Effector memory CD4-positive, alpha-beta T cell (primary cell): ENCODE measurements at regions not wholly inside any gene's neighbourhood (a gene's known extent, or its start where the extent isn't known, plus 50 kb on each side); places are given as distances from the start of the nearest gene placed in this dataset.

Source experiments
- DNase-seq, 3 donors: peaks; one replicate each; pipeline ENCODE4 v3.0.0-alpha.2; 2020
- H3K27ac ChIP-seq: 2 replicates; pipeline ENCODE4 v1.7.0; 2013; ENCODE audit warnings: mild to moderate bottlenecking, low read length, moderate library complexity; ENCODE audit not compliant: insufficient read depth, poor library complexity, severe bottlenecking
- H3K27me3 ChIP-seq: replicated peaks from 2 replicates; pipeline ENCODE4 v1.7.0; 2013; ENCODE audit warnings: mild to moderate bottlenecking, low read length; ENCODE audit not compliant: insufficient read depth, control insufficient read depth, poor library complexity, severe bottlenecking
- H3K36me3 ChIP-seq: 2 replicates; pipeline ENCODE4 v1.7.0; 2013; ENCODE audit warnings: mild to moderate bottlenecking, low read length, moderate library complexity; ENCODE audit not compliant: control insufficient read depth, insufficient read depth
- H3K4me1 ChIP-seq: 2 replicates; pipeline ENCODE4 v1.7.0; 2013; ENCODE audit warnings: low read length, mild to moderate bottlenecking; ENCODE audit not compliant: control insufficient read depth, insufficient read depth, poor library complexity, severe bottlenecking
- H3K4me3 ChIP-seq: 2 replicates; pipeline ENCODE4 v1.7.0; 2013; ENCODE audit warnings: low read length, low read depth, mild to moderate bottlenecking; ENCODE audit not compliant: insufficient read depth, poor library complexity, severe bottlenecking
- H3K9me3 ChIP-seq: 2 replicates; pipeline ENCODE4 v1.7.0; 2013; ENCODE audit warnings: mild to moderate bottlenecking, low read length, moderate library complexity; ENCODE audit not compliant: control insufficient read depth

DNA sequence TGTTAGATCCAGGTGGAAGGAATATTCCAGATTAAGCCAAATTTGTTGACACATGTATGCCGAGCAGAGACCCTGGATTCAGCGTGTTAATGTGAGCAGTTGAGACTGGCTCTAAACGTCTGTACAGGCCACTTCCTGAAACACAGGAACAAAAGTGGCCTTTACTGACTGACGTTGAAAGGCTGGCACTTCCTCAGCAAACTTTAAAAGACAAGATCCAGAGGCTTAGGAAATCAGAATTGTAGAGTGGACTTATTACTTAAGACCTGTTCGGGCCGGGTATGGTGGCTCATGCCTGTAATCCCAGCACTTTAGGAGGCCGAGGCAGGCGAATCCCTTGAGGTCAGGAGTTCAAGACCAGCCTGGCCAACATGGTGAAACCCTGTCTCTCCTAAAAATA, 125.7 kb upstream of the ARID1B start:
- Histone ChIP-seq H3K4me3 (no peak overlapping the region), H3K36me3 (no peaks in the 10 kb centered on the region), H3K27me3 (no peaks in the 10 kb centered on the region), H3K4me1 (no peaks in the 10 kb centered on the region), H3K9me3 (no peaks in the 10 kb centered on the region), H3K27ac (no peak overlapping the region)
- no peak for DNase-seq

DNA sequence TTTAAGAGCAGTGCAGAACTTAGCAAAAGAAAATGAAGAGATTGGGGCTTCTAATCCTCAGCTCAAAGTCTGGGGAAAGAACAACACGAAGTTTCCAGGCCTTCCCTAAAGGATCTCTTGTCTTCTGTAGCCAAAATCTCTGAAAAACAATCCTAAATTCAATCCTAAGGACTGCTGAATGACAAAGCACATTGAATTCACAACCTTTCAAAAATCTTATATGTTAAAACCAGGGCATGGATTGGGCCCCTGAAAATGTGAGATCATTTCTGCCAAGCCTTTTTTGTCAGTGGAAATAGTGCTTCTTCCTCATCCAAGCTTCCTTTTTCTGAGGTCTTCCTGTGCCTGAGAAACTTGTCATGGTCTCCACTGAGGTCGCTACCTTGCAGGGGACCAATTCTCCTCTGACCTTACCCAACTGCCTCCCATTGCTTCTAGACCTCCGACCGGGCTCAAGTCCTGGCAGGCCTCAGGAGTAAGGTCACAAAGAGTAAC, 126.2 kb upstream of the ARID1B start:
- no peaks in the 10 kb centered on the region for H3K9me3 ChIP-seq
- H3K4me1 ChIP-seq, result no peaks in the 10 kb centered on the region
- no peak overlapping the region for H3K4me3 ChIP-seq
- H3K36me3 ChIP-seq, result no peaks in the 10 kb centered on the region
- no peak overlapping the region for H3K27ac ChIP-seq
- no peak for DNase-seq
- H3K27me3 ChIP-seq, result no peaks in the 10 kb centered on the region

DNA sequence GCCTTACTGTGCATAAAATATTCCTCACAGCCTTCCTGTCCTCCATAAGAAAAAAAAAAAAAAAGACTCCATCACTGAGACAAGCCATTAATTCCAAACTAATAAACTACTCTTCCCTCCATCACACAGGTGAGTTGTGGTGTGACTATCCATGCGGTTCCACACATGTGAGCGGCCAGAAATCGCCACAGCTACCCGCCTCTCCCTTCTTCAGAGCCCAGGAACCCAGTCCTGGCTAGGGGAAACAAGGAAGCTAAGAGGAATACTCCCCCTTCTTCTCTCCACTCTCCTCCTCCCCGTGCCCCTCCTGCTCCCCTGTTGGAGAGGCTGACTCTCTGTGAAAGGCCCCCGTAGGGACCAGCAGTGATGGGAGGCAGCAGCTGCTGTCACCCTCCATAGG, 128.6 kb upstream of the ARID1B start:
- H3K4me1 ChIP-seq, result no peaks in the 10 kb centered on the region

DNA sequence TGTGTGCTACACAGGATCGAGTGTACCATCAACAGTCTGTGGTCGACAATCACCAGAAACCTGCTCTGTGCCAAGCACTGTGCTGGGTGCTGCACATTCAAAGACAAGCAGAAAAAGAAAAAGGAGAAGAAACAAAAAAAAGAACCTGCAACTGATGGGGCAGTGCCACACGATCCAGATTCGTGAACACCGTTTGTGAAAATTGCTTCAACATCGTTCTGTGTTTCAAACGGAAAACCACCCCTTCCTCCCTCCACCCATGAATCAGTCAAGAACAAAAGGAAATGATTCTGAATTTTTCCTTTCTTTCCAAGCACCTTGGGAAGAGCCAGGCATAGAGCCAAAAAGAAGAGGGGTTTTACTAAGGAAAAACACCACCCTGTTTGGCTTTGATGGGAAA, 129.2 kb upstream of the ARID1B start:
- no peaks in the 10 kb centered on the region for H3K9me3 ChIP-seq
- no peaks in the 10 kb centered on the region for H3K27me3 ChIP-seq
- H3K36me3 ChIP-seq, result no peaks in the 10 kb centered on the region
- no peak for DNase-seq
- no peaks in the 10 kb centered on the region for H3K4me1 ChIP-seq
- no peak overlapping the region for H3K4me3 ChIP-seq
- no peak overlapping the region for H3K27ac ChIP-seq

More for the DNA sequence above, 128.6 kb upstream of the ARID1B start:
- Histone ChIP-seq H3K27me3 (no peaks in the 10 kb centered on the region), H3K36me3 (no peaks in the 10 kb centered on the region), H3K4me3 (no peak overlapping the region), H3K9me3 (no peaks in the 10 kb centered on the region), H3K27ac (no peak overlapping the region)
- DNase-seq, result no peak

DNA sequence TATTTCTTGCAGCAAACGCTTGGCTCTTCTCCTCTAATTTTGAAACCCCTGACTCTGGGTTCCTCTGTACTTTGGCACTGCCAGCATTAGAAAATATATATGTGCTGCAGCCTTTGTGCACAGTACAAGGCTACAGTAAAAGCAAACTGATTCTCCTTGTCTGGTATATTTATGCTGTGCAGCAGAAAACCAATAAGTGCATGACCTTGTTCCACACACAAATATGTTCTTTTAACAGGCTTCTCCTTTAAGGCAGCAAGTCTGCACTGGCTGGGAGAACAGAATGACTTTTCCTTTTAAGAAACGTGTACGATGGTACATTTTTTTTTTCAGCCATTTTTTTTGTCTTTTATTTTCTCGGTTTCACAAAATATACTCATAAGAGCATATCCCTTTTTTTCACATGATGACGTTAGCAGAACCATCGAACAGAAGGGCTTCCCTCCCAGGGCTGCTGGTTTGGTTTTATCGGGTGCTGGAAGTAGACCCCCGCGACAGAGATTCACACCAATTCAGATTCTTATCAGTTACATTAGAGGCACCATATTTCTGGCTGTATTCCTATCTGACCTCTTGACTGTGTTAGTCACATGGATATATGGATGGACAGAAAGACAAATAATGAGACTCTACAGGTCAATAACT, 129.9 kb upstream of the ARID1B start:
- Histone ChIP-seq H3K9me3 (no peaks in the 10 kb centered on the region), H3K4me1 (no peaks in the 10 kb centered on the region), H3K27me3 (no peaks in the 10 kb centered on the region), H3K4me3 (no peak overlapping the region), H3K36me3 (no peaks in the 10 kb centered on the region), H3K27ac (no peak overlapping the region)
- no peak for DNase-seq

DNA sequence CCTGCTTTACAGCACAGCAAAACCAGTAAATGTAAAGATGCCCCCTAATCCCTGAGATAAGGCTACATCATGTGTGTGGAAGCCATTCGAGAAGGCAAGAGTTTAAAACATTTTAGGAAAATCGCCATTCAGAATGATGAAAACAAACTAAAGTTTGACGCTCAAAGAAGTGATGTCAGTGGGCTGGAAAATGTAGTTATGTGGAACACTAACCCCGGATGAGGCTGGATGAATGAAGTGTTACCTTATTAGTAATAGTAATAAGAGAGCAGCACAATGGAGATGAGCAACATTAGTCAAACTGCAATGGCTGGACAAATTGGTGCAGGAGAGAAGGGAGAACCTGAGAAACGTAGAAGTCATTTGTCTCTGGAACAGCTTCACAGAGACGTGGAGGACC, 130.7 kb upstream of the ARID1B start:
- Histone ChIP-seq H3K9me3 (peaks cover under 1% of the 10 kb centered on the region), H3K27me3 (no peaks in the 10 kb centered on the region), H3K4me1 (no peaks in the 10 kb centered on the region), H3K27ac (no peak overlapping the region), H3K4me3 (no peak overlapping the region), H3K36me3 (no peaks in the 10 kb centered on the region)
- DNase-seq, result no peak

DNA sequence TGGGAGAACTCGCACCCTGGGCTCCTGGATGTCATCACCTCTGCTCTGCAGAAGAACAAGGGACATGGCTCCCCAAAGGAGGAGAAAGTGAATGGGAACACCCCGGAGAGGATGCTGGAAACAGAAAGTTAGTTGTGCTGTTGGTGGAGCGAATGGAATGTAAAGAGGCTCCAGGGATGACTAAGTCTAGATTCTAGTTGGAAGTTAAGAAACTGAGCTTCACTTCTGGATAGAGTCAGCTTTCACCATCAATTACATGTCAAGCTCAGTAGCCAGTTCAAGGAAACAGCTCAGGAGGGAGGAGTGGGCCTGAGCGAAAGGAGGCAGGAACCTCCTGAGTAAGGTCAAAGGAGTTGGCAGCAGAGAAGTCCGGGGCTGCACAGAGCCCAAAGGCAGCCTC, 132.1 kb upstream of the ARID1B start:
- peaks cover 3% of the 10 kb centered on the region for H3K9me3 ChIP-seq
- no peak overlapping the region for H3K27ac ChIP-seq
- H3K4me3 ChIP-seq, result no peak overlapping the region
- DNase-seq, result no peak
- H3K36me3 ChIP-seq, result no peaks in the 10 kb centered on the region
- H3K4me1 ChIP-seq, result no peaks in the 10 kb centered on the region
- H3K27me3 ChIP-seq, result no peaks in the 10 kb centered on the region

DNA sequence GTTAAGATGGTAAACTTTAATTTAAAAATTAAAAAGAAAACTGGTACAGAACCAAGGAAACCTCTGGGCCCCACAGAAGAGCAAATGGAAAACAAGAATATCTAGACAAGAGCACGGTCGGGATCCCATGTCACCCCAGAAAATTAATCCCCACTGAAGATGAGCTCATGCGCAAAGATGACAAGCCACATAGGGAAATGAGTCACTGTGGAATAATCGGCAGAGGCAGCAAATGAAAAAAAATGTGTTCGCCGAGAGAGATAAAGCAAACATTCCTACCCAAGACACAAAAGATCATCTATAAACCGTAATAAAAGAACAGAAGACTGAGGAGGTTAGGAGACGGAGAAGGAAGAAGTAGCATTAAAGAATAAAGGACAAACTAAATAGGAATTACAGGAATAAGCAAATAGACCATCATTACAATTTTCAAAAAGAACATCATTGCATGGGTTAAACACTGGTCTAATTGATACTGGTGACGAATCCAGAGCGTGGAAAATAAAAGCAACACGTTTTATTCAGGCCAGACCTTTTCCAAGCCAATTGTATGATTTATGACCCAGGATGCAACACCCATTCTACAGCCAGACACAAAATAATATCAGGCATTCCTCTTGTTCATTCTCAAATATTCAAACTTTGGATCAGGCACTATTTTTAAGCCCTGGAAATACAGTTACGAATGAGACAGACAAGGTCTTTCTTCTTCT, 138.0 kb upstream of the ARID1B start:
- H3K4me3 ChIP-seq, result no peak overlapping the region
- no peak for DNase-seq
- H3K36me3 ChIP-seq, result no peaks in the 10 kb centered on the region
- no peak overlapping the region for H3K27ac ChIP-seq
- no peaks in the 10 kb centered on the region for H3K27me3 ChIP-seq
- peaks cover 4% of the 10 kb centered on the region for H3K4me1 ChIP-seq
- peaks cover 3% of the 10 kb centered on the region for H3K9me3 ChIP-seq

DNA sequence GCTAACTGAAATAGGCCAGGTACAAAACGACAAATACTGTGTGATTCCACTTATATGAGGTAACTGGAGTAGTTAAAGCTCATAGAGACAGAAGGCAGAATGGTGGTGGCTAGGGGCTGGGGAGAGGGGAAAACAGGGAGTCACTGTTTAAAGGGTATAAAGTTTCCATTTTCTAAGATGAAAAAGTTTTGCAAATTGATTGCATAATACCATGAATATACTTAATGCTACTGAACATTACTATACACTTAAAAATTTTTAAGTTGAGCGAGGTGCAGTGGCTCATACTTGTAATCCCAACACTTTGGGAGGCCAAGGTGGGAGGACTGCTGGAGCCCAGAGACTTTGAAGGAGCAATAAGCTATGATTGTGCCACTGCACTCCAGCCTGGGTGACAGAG, 138.6 kb upstream of the ARID1B start:
- H3K4me3 ChIP-seq, result no peak overlapping the region
- no peaks in the 10 kb centered on the region for H3K27me3 ChIP-seq
- peaks cover 9% of the 10 kb centered on the region for H3K4me1 ChIP-seq
- peaks cover 3% of the 10 kb centered on the region for H3K9me3 ChIP-seq
- no peaks in the 10 kb centered on the region for H3K36me3 ChIP-seq
- no peak for DNase-seq
- H3K27ac ChIP-seq, result no peak overlapping the region

DNA sequence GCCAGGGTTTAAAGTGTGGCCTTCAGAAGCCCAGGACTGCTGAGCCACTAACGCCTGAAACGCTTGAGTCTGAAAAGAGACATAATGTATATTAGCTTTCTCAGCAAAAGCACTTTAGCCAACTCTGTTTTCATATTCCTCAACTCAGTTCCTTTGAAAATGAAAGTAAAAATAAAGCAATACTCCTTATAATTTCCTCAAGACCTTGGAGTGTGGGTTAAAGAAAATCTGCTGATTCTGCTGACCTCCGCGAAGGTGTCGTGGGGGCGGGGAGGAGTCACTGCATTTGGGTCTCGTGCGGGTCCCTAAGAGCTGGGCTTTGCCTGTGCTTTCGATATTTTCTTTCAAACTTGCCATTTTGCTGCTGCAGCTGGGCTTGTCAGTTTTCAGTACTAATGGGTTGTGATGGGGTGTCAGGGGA, 142.2 kb upstream of the ARID1B start:
- peaks cover 9% of the 10 kb centered on the region for H3K4me1 ChIP-seq
- H3K4me3 ChIP-seq, result no peak overlapping the region

More for the DNA sequence above, 142.2 kb upstream of the ARID1B start:
- Histone ChIP-seq H3K27me3 (no peaks in the 10 kb centered on the region), H3K36me3 (no peaks in the 10 kb centered on the region), H3K9me3 (no peaks in the 10 kb centered on the region), H3K27ac (no peak overlapping the region)
- no peak for DNase-seq
